Natural killer cell (primary cell): ENCODE measurements at regions not wholly inside any gene's neighbourhood (a gene's known extent, or its start where the extent isn't known, plus 50 kb on each side); places are given as distances from the start of the nearest gene placed in this dataset.

ENCODE experiments used
- ATAC-seq, 3 donors: fragments of 150-1000 bp in 2 of 3; fragments of 200-7000 bp in 1 of 3; cut with Tn5 transposase; 1 replicate in 1 of 3; 2 replicates in 2 of 3; pipeline ENCODE4 v1.10.0; 2021; ENCODE audit warnings: mild to moderate bottlenecking in 2 of 3, moderate library complexity in 2 of 3
- DNase-seq, 2 donors: peaks; one replicate each; pipeline versions ENCODE4 v3.0.0 to v3.0.0-alpha.2; 2013 to 2021; ENCODE audit warnings: mixed read lengths in 1 of 2
- H3K27ac ChIP-seq: one replicate; pipeline ENCODE4 v1.5.1; 2013; ENCODE audit warnings: mild to moderate bottlenecking, low read length
- H3K27me3 ChIP-seq: one replicate; pipeline ENCODE4 v1.6.1; 2013; ENCODE audit warnings: low read length; ENCODE audit not compliant: control insufficient read depth, insufficient read depth
- H3K36me3 ChIP-seq: one replicate; pipeline ENCODE4 v1.6.1; 2013; ENCODE audit warnings: low read length; ENCODE audit not compliant: control insufficient read depth, insufficient read depth
- H3K4me1 ChIP-seq: one replicate; pipeline ENCODE4 v1.6.1; 2013; ENCODE audit warnings: low read length; ENCODE audit not compliant: control insufficient read depth, insufficient read depth
- H3K4me3 ChIP-seq: one replicate; pipeline ENCODE4 v1.5.1; 2013; ENCODE audit warnings: low read length
- H3K9me3 ChIP-seq: one replicate; pipeline ENCODE4 v1.6.1; 2013; ENCODE audit warnings: low read length; ENCODE audit not compliant: control insufficient read depth, insufficient read depth
- H3K27ac Mint-ChIP-seq, 2 donors: one replicate each; pipeline ENCODE4 v1.8.0; 2022; ENCODE audit warnings: mild to moderate bottlenecking in 2 of 2, mixed read lengths in 2 of 2, moderate library complexity in 1 of 2
- H3K27me3 Mint-ChIP-seq, 2 donors: one replicate each; pipeline ENCODE4 v1.8.0; 2022; ENCODE audit warnings: low read depth in 2 of 2, mixed read lengths in 2 of 2
- H3K36me3 Mint-ChIP-seq: one replicate; pipeline ENCODE4 v1.8.0; 2022; ENCODE audit warnings: mixed read lengths
- H3K4me1 Mint-ChIP-seq, 2 donors: one replicate each; pipeline ENCODE4 v1.8.0; 2022; ENCODE audit warnings: mixed read lengths in 2 of 2
- H3K4me3 Mint-ChIP-seq: one replicate; pipeline ENCODE4 v1.8.0; 2022; ENCODE audit warnings: mild to moderate bottlenecking, moderate library complexity, mixed read lengths
- H3K9me3 Mint-ChIP-seq, 2 donors: one replicate each; pipeline ENCODE4 v1.8.0; 2022; ENCODE audit warnings: mixed read lengths in 2 of 2
- WGBS: methylation state at CpG from one replicate; pipeline ENCODE4 v1.1.7; 2013; ENCODE audit warnings: missing lambda C conversion rate; ENCODE audit not compliant: insufficient coverage; 5-methylcytosine and 5-hydroxymethylcytosine counted together
- intact Hi-C: fragments of 100-400 bp; cut with micrococcal nuclease; formaldehyde crosslinking; loops from one replicate; pipeline ENCODE4 v1.14.2; 2022
- TF ChIP-seq, protein P1 (sequence below): fragments of 200-600 bp; IDR thresholded peaks from one replicate; pipeline ENCODE4 v1.8.0; 2022; ENCODE audit warnings: antibody characterized with exemption

DNA sequence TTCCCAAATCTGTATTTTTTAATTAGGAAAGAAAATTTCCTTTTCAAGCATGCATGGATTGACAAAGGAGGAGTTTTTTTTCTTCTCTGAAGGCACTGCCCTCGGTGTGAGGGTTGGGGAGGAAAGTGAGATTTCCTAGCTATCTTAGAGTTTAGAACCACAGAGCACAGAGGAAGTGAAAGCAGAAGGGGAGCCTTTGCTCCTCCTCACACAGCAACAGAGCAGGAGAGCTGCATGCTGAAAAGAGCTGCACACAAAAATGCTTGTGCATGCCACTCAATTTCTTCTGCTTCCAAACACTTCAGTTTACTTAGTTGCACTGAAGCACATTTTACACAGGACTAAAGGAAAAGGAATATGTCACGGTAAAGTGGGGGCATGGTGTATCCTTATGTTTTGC lies 308.1 kb downstream of the GPATCH2 start:
- intact Hi-C loops, result no loop called here
- TF ChIP-seq, protein P1, sequence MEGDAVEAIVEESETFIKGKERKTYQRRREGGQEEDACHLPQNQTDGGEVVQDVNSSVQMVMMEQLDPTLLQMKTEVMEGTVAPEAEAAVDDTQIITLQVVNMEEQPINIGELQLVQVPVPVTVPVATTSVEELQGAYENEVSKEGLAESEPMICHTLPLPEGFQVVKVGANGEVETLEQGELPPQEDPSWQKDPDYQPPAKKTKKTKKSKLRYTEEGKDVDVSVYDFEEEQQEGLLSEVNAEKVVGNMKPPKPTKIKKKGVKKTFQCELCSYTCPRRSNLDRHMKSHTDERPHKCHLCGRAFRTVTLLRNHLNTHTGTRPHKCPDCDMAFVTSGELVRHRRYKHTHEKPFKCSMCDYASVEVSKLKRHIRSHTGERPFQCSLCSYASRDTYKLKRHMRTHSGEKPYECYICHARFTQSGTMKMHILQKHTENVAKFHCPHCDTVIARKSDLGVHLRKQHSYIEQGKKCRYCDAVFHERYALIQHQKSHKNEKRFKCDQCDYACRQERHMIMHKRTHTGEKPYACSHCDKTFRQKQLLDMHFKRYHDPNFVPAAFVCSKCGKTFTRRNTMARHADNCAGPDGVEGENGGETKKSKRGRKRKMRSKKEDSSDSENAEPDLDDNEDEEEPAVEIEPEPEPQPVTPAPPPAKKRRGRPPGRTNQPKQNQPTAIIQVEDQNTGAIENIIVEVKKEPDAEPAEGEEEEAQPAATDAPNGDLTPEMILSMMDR, result no peak
- H3K4me3 ChIP-seq, result no peak overlapping the region
- H3K36me3 ChIP-seq, result no peaks in the 10 kb centered on the region
- Mint-ChIP-seq H3K27me3 (no peaks in the 10 kb centered on the region), H3K27ac (no peak overlapping the region), H3K4me3 (no peak overlapping the region), H3K36me3 (no peaks in the 10 kb centered on the region), H3K9me3 (peaks cover 11 to 18% of the 10 kb centered on the region in 2 donors), H3K4me1 (no peaks in the 10 kb centered on the region)
- ATAC-seq (no peak), DNase-seq (no peak)
- H3K4me1 ChIP-seq, result no peaks in the 10 kb centered on the region
- WGBS, result 100% methylated on average over 1 of the region's 2 CpGs
- H3K27ac ChIP-seq, result no peak overlapping the region
- H3K9me3 ChIP-seq, result peaks cover 3% of the 10 kb centered on the region
- no peaks in the 10 kb centered on the region for H3K27me3 ChIP-seq

DNA sequence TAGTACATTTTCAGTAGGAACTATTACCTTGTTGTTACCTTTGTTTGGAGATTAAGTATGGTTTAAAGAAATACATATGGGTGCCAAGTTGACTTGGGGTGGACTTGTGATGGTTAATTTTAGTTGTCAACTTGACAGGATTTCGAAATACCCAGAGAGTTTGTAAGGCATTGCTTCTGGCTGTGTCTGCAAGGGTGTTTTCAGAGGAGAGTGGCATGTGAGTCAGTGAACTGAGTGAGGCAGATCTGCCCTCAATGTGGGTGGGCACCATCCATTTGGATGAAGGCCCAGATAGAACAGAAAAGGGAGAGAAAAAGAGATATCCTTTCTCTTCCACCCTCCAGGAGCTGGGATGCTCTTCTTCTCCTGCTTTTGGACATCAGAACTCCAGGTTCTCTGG lies 315.5 kb downstream of the GPATCH2 start:
- intact Hi-C loops, result no loop called here
- H3K4me1 ChIP-seq, result no peaks in the 10 kb centered on the region
- Mint-ChIP-seq H3K4me1 (no peaks in the 10 kb centered on the region), H3K36me3 (no peaks in the 10 kb centered on the region), H3K27ac (no peak overlapping the region), H3K9me3 (peaks cover 0 to 11% of the 10 kb centered on the region in 2 donors), H3K4me3 (no peak overlapping the region), H3K27me3 (no peaks in the 10 kb centered on the region)
- TF ChIP-seq, protein P1, result no peak
- 52% methylated on average over 1 of the region's 1 CpG for WGBS
- no peaks in the 10 kb centered on the region for H3K9me3 ChIP-seq
- ATAC-seq, result no peak
- DNase-seq, result no peak
- H3K27me3 ChIP-seq, result no peaks in the 10 kb centered on the region
- H3K36me3 ChIP-seq, result no peaks in the 10 kb centered on the region
- H3K4me3 ChIP-seq, result no peak overlapping the region
- no peak overlapping the region for H3K27ac ChIP-seq

DNA sequence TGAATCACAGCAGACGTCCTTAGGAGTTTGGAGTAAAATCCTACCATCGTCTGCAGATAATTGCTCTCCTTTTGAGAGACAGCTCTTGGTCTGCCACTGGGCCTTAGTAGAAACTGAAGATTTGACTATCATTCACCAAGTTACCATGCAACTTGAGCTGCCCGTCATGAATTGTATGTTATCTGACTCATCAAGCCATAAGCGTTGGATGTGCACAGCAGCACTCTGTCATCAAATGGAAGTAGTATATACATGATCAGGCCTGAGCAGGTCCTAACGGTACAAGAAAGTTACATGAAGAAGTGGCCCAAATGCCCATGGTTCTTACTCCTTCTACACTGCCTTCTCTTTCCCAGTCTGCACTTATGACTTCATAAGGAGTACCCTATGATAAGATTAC lies 317.8 kb downstream of the GPATCH2 start:
- no peak for ATAC-seq
- H3K27ac Mint-ChIP-seq, result no peak overlapping the region

DNA sequence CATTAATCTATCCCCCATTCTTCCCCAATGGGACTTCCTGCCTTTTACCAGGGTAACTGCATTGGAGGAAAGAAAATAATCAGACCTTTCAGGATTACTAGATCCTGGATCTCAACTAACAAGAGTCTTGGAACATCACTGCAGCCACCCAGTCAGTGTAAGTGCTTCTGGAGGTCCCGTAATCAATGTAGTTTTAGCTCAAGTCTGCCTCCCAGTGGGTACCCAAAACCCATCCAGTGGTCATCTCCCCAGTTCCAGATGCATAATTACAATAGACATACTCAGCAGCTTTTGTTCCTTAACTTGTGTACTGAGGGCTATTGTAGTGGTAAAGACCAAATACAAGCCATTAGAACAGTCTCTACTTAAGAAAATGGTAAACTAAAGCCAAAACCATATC lies 319.1 kb downstream of the GPATCH2 start:
- no peak overlapping the region for H3K27ac ChIP-seq
- Mint-ChIP-seq H3K27ac (no peak overlapping the region), H3K4me1 (no peaks in the 10 kb centered on the region), H3K36me3 (no peaks in the 10 kb centered on the region), H3K9me3 (peaks cover 2 to 8% of the 10 kb centered on the region in 2 donors), H3K4me3 (no peak overlapping the region), H3K27me3 (no peaks in the 10 kb centered on the region)
- no peaks in the 10 kb centered on the region for H3K36me3 ChIP-seq
- no peak overlapping the region for H3K4me3 ChIP-seq
- H3K9me3 ChIP-seq, result no peaks in the 10 kb centered on the region
- intact Hi-C loops, result no loop called here
- H3K27me3 ChIP-seq, result no peaks in the 10 kb centered on the region
- TF ChIP-seq, protein P1, result no peak
- DNase-seq (no peak), ATAC-seq (no peak)
- 56% methylated on average over 1 of the region's 1 CpG for WGBS
- H3K4me1 ChIP-seq, result no peaks in the 10 kb centered on the region

More for the DNA sequence above, 317.8 kb downstream of the GPATCH2 start:
- H3K9me3 Mint-ChIP-seq, result peaks cover 0 to 10% of the 10 kb centered on the region in 2 donors
- H3K4me1 Mint-ChIP-seq, result no peaks in the 10 kb centered on the region
- H3K36me3 ChIP-seq, result no peaks in the 10 kb centered on the region
- H3K4me3 ChIP-seq, result no peak overlapping the region
- no peak for DNase-seq
- TF ChIP-seq, protein P1, result no peak
- 84% methylated on average over 4 of the region's 5 CpGs for WGBS
- no peak overlapping the region for H3K4me3 Mint-ChIP-seq
- no peaks in the 10 kb centered on the region for H3K27me3 Mint-ChIP-seq
- no peaks in the 10 kb centered on the region for H3K36me3 Mint-ChIP-seq
- intact Hi-C loops, result no loop called here
- H3K27ac ChIP-seq, result no peak overlapping the region
- H3K9me3 ChIP-seq, result no peaks in the 10 kb centered on the region
- H3K4me1 ChIP-seq, result no peaks in the 10 kb centered on the region
- H3K27me3 ChIP-seq, result no peaks in the 10 kb centered on the region
